ENCODE measurements at regions not wholly inside any gene's neighbourhood (a gene's known extent, or its start where the extent isn't known, plus 50 kb on each side); places are given as distances from the start of the nearest gene placed in this dataset.

DNA sequence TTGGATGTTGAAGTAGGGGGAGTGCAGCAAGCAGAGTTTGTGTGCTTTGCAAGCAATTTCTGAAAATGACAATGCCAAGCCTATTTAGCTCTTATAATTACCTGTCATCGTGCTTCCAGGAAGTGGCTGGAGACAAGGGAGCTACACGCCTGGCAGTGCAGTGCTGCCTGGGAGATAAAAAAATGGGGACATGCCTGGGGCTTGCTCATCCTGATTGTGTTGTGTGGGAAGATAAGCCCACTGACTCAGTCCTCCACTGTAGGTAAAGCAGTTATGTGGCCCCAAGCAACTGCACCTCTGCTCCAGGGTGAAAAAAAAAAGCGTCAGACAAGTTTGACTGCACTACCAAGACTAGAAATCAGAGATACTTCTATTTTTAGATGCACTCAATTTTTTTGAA is 396.9 kb upstream of the NXPH2 start:
- Histone ChIP-seq H3K27ac (ENCODE audit: low read length) (no peak overlapping the region), H3K36me3 (ENCODE audit: control insufficient read depth, insufficient read depth, low read length) (no peaks in the 10 kb centered on the region), H3K4me1 (ENCODE audit: control insufficient read depth, insufficient read depth, low read length) (no peaks in the 10 kb centered on the region), H3K27me3 (ENCODE audit: control insufficient read depth, insufficient read depth, low read length) (no peaks in the 10 kb centered on the region), H3K9me3 (ENCODE audit: control insufficient read depth, insufficient read depth, low read depth, low read length) (no peaks in the 10 kb centered on the region), H3K4me3 (ENCODE audit: low read depth in 2 of 2, low read length in 2 of 2) (no peak overlapping the region)
- BruUV-seq (replicated peaks): no TSS peak
- ATAC-seq (no peak), DNase-seq (ENCODE audit: low read depth, low spot score) (no peak)
- in situ Hi-C loops (cut with HindIII; ENCODE audit: low pct_unique_long_range_greater_than_20kb, low sequenced_read_pairs): no loop called here
- intact Hi-C loops (cut with micrococcal nuclease; ENCODE audit: unreplicated experiment): no loop called here
- ChIA-PET POLR2A (no interaction called here), CTCF (no interaction called here)
- TF ChIP-seq, protein P1, sequence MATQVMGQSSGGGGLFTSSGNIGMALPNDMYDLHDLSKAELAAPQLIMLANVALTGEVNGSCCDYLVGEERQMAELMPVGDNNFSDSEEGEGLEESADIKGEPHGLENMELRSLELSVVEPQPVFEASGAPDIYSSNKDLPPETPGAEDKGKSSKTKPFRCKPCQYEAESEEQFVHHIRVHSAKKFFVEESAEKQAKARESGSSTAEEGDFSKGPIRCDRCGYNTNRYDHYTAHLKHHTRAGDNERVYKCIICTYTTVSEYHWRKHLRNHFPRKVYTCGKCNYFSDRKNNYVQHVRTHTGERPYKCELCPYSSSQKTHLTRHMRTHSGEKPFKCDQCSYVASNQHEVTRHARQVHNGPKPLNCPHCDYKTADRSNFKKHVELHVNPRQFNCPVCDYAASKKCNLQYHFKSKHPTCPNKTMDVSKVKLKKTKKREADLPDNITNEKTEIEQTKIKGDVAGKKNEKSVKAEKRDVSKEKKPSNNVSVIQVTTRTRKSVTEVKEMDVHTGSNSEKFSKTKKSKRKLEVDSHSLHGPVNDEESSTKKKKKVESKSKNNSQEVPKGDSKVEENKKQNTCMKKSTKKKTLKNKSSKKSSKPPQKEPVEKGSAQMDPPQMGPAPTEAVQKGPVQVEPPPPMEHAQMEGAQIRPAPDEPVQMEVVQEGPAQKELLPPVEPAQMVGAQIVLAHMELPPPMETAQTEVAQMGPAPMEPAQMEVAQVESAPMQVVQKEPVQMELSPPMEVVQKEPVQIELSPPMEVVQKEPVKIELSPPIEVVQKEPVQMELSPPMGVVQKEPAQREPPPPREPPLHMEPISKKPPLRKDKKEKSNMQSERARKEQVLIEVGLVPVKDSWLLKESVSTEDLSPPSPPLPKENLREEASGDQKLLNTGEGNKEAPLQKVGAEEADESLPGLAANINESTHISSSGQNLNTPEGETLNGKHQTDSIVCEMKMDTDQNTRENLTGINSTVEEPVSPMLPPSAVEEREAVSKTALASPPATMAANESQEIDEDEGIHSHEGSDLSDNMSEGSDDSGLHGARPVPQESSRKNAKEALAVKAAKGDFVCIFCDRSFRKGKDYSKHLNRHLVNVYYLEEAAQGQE (IDR thresholded peaks at IDR 0.05; ENCODE audit: insufficient read depth in 1 of 2, low read depth in 2 of 2, low read length in 1 of 2): no peak
- TF ChIP-seq, protein P2, sequence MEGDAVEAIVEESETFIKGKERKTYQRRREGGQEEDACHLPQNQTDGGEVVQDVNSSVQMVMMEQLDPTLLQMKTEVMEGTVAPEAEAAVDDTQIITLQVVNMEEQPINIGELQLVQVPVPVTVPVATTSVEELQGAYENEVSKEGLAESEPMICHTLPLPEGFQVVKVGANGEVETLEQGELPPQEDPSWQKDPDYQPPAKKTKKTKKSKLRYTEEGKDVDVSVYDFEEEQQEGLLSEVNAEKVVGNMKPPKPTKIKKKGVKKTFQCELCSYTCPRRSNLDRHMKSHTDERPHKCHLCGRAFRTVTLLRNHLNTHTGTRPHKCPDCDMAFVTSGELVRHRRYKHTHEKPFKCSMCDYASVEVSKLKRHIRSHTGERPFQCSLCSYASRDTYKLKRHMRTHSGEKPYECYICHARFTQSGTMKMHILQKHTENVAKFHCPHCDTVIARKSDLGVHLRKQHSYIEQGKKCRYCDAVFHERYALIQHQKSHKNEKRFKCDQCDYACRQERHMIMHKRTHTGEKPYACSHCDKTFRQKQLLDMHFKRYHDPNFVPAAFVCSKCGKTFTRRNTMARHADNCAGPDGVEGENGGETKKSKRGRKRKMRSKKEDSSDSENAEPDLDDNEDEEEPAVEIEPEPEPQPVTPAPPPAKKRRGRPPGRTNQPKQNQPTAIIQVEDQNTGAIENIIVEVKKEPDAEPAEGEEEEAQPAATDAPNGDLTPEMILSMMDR (IDR thresholded peaks at IDR 0.05): no peak
- no peak for TF ChIP-seq TCF7L2 (IDR thresholded peaks at IDR 0.05; ENCODE audit: low read depth, low read length)
- no peak for TF ChIP-seq POLR2AphosphoS5 (IDR thresholded peaks at IDR 0.05; ENCODE audit: low read depth, low read length)
- TF ChIP-seq SIN3A (IDR thresholded peaks at IDR 0.05; ENCODE audit: borderline replicate concordance, insufficient read depth, low read depth, low read length): no peak

DNA sequence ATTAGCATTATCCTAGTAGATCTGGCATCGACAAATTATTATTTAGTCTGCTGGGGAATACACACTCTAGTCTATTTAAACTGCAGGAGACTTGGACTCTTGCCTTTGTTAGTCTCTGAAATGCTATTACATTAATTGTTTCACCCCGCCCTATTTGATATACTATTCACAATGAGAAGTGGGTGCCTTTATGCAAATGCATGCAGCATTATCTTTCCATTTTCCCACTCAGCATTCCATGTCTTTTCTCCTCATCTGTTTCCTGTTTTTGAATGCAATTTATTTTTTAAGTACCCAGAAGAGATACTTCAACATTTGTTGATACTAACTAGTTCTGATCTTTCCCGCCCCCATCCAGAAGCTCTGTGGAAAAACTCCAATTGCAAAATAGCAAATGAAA is 395.3 kb upstream of the NXPH2 start:
- no peaks in the 10 kb centered on the region for H3K4me1 ChIP-seq (ENCODE audit: control insufficient read depth, insufficient read depth, low read length)
- no peaks in the 10 kb centered on the region for H3K27me3 ChIP-seq (ENCODE audit: control insufficient read depth, insufficient read depth, low read length)
- ChIA-PET POLR2A (no interaction called here), CTCF (no interaction called here)
- ATAC-seq (no peak), DNase-seq (ENCODE audit: low read depth, low spot score) (no peak)
- no peaks in the 10 kb centered on the region for H3K36me3 ChIP-seq (ENCODE audit: control insufficient read depth, insufficient read depth, low read length)
- no peak overlapping the region for H3K4me3 ChIP-seq (ENCODE audit: low read depth in 2 of 2, low read length in 2 of 2)
- H3K9me3 ChIP-seq (ENCODE audit: control insufficient read depth, insufficient read depth, low read depth, low read length): no peaks in the 10 kb centered on the region
- TF ChIP-seq, protein P1 (IDR thresholded peaks at IDR 0.05; ENCODE audit: insufficient read depth in 1 of 2, low read depth in 2 of 2, low read length in 1 of 2): no peak
- TF ChIP-seq POLR2AphosphoS5 (IDR thresholded peaks at IDR 0.05; ENCODE audit: low read depth, low read length): no peak
- TF ChIP-seq TCF7L2 (IDR thresholded peaks at IDR 0.05; ENCODE audit: low read depth, low read length): no peak
- TF ChIP-seq, protein P2 (IDR thresholded peaks at IDR 0.05): no peak
- no peak for TF ChIP-seq SIN3A (IDR thresholded peaks at IDR 0.05; ENCODE audit: borderline replicate concordance, insufficient read depth, low read depth, low read length)
- H3K27ac ChIP-seq (ENCODE audit: low read length): no peak overlapping the region
- intact Hi-C loops (cut with micrococcal nuclease; ENCODE audit: unreplicated experiment) (no loop called here), in situ Hi-C loops (cut with HindIII; ENCODE audit: low pct_unique_long_range_greater_than_20kb, low sequenced_read_pairs) (no loop called here)
- no TSS peak for BruUV-seq (replicated peaks)
